Heart left ventricle (tissue), 16 donors: ENCODE measurements at regions not wholly inside any gene's neighbourhood (a gene's known extent, or its start where the extent isn't known, plus 50 kb on each side); places are given as distances from the start of the nearest gene placed in this dataset.

ENCODE experiments used
- ATAC-seq, 4 donors: fragments of 200-7000 bp; cut with Tn5 transposase; one replicate each; pipeline ENCODE4 v1.9.1; 2020 to 2022; ENCODE audit warnings: moderate library complexity in 4 of 4, mild to moderate bottlenecking in 3 of 4, moderate number of reproducible peaks in 1 of 4
- DNase-seq, 5 donors: peaks; one replicate each; pipeline ENCODE4 v3.0.0-alpha.2; 2020
- H3K27ac ChIP-seq, 12 donors: fragments of 200-600 bp; sonication (generic) in 4 of 12; one replicate each; pipeline versions ENCODE4 v1.5.0 to v1.8.0; 2016 to 2022; ENCODE audit warnings: mild to moderate bottlenecking in 2 of 12
- H3K27me3 ChIP-seq, 9 donors: fragments of 200-600 bp; sonication (generic) in 2 of 9; one replicate each; pipeline versions ENCODE4 v1.5.1 to v1.8.0; 2016 to 2022; ENCODE audit warnings: mild to moderate bottlenecking in 3 of 9
- H3K36me3 ChIP-seq, 9 donors: fragments of 200-600 bp; sonication (generic) in 2 of 9; one replicate each; pipeline versions ENCODE4 v1.5.0 to v1.8.0; 2018 to 2022; ENCODE audit warnings: mild to moderate bottlenecking in 2 of 9
- H3K4me1 ChIP-seq, 12 donors: fragments of 200-600 bp; sonication (generic) in 4 of 12; one replicate each; pipeline versions ENCODE4 v1.5.0 to v1.8.0; 2016 to 2022; ENCODE audit warnings: mild to moderate bottlenecking in 3 of 12
- H3K4me3 ChIP-seq, 12 donors: fragments of 200-600 bp; sonication (generic) in 4 of 12; one replicate each; pipeline versions ENCODE4 v1.5.0 to v1.8.0; 2017 to 2022; ENCODE audit warnings: mild to moderate bottlenecking in 9 of 12, moderate library complexity in 4 of 12
- H3K9me3 ChIP-seq, 12 donors: fragments of 200-600 bp; sonication (generic) in 4 of 12; one replicate each; pipeline versions ENCODE4 v1.5.0 to v1.8.0; 2016 to 2022; ENCODE audit warnings: mild to moderate bottlenecking in 1 of 12
- POLR2A ChIP-seq, 2 donors: fragments of 450-650 bp; IDR thresholded peaks; one replicate each; pipeline ENCODE4 v1.6.1; 2017; ENCODE audit warnings: antibody characterized with exemption in 2 of 2, mild to moderate bottlenecking in 2 of 2, moderate library complexity in 2 of 2
- WGBS, 4 donors: extraction: QIAGEN DNeasy Blood & Tissue Kit in 2 of 4; methylation state at CpG; one replicate each; pipeline versions ENCODE4 v1.1.5 to v1.1.7; 2013 to 2018; 5-methylcytosine and 5-hydroxymethylcytosine counted together
- intact Hi-C, 10 donors: fragments of 100-400 bp; cut with DNase I; formaldehyde crosslinking; loops; one replicate each; pipeline versions ENCODE4 v1.11.1 to v1.14.2; 2022
- TF ChIP-seq, protein P1 (sequence below), 12 donors: fragments of 200-600 bp; sonication (generic) in 4 of 12; IDR thresholded peaks; one replicate each; pipeline versions ENCODE4 v1.5.0 to v1.8.0; 2018 to 2022; ENCODE audit warnings: antibody characterized with exemption in 12 of 12, mild to moderate bottlenecking in 5 of 12
- donor health status: ischemic (EF 13 %, LVEDD 7.1; RV severe dilation, severe dysfunction).
- donor health status: healthy with polysubstance abuse.
- donor health status: DM: no; HTN: yes; CAD: no.
- donor health status: DM: no; HTN: no; CAD: no.
- donor health status: ischemic (EF 25% LVEDD 6.9; RV normal size, moderate dysfunction).
- donor health status: ischemic (EF 25% LVEDD 5.7; RV mildly dilated, moderate dysfunction).
- donor health status: healthy.
- donor health status: DM: yes; HTN: yes; CAD: no.
- donor health status: ischemic (EF 35%, LVEDD 5.7; RV mildly dilated, moderate dysfunction).
- donor health status: nonischemic (EF 11% LVEDD 7.7; RV severe dilation, severe dysfunction).
- donor health status: DM: yes; HTN: yes; CAD: no.
- donor health status: PGD.
- donor health status: ischemic (EF 29% LVEDD 5.4; RV normal size, mild dysfunction).
- donor health status: nonischemic (EF 23%, LVEDD 6.1; RV moderate dilation, normal function).

DNA sequence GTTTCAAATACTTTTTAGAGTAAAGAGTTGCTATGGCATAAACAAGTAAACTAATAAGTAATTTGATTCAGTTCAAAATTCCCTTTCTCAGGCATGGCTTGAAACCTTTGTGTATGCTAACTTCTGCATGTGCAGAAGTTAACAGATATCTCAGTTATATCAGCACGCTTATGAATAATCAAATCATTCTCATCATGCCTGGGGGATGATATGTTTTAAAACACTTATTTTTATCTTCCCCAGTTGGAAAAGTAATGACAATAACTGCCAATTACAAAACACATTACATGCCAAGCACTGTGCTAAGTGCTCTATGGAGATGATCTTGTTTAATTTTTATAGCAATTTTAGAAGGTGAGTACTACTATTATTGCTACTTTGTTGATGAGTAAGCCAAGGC is 146.4 kb downstream of the YIPF5 start:
- H3K4me3 ChIP-seq = no peak overlapping the region
- no peaks in the 10 kb centered on the region for H3K9me3 ChIP-seq
- H3K27me3 ChIP-seq = no peaks in the 10 kb centered on the region
- TF ChIP-seq, protein P1, sequence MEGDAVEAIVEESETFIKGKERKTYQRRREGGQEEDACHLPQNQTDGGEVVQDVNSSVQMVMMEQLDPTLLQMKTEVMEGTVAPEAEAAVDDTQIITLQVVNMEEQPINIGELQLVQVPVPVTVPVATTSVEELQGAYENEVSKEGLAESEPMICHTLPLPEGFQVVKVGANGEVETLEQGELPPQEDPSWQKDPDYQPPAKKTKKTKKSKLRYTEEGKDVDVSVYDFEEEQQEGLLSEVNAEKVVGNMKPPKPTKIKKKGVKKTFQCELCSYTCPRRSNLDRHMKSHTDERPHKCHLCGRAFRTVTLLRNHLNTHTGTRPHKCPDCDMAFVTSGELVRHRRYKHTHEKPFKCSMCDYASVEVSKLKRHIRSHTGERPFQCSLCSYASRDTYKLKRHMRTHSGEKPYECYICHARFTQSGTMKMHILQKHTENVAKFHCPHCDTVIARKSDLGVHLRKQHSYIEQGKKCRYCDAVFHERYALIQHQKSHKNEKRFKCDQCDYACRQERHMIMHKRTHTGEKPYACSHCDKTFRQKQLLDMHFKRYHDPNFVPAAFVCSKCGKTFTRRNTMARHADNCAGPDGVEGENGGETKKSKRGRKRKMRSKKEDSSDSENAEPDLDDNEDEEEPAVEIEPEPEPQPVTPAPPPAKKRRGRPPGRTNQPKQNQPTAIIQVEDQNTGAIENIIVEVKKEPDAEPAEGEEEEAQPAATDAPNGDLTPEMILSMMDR (IDR thresholded peaks at IDR 0.05) = no peak
- TF ChIP-seq POLR2A (IDR thresholded peaks at IDR 0.05) = no peak
- intact Hi-C loops = loop anchor here in 1 of 10 donors (10.0 kb wide), 1 partner anchor 111 kb away; no protein-coding TSS in a partner anchor
- no peaks in the 10 kb centered on the region for H3K36me3 ChIP-seq
- peaks cover 0 to 16% (median 0%) of the 10 kb centered on the region in 12 donors for H3K4me1 ChIP-seq
- H3K27ac ChIP-seq = no peak overlapping the region
- DNase-seq = no peak
- ATAC-seq = no peak
- 70 to 83% (median 83%) methylated on average over 1 of the region's 1 CpG for WGBS, 4 donors

DNA sequence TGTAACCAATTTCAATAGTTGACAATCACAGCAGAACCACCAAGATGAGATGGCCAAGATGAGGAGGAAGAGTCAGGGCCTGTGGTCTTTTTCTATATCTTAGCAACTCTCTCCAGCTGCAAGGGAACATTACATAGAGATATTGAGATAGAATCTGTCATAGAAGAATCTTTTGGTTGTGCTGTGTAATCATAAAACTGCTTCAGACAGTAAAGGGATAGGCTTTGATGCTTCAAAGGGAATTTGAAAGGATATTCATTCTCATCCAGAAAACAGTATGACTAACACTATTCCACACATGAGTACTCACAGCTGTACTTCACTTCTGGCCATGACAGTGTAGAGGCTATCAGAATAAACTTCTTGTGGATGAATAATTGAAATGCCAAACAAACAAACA is 145.9 kb downstream of the YIPF5 start:
- H3K4me1 ChIP-seq = peaks cover 0 to 17% (median 0%) of the 10 kb centered on the region in 12 donors
- TF ChIP-seq, protein P1 (IDR thresholded peaks at IDR 0.05) = no peak
- H3K27ac ChIP-seq = no peak overlapping the region
- no peaks in the 10 kb centered on the region for H3K27me3 ChIP-seq
- intact Hi-C loops = loop anchor here in 1 of 10 donors (10.0 kb wide), 1 partner anchor 110 kb away; no protein-coding TSS in a partner anchor
- ATAC-seq (peak in 1 of 4 donors; percentile 13), DNase-seq (no peak)
- H3K9me3 ChIP-seq = no peaks in the 10 kb centered on the region
- no peak overlapping the region for H3K4me3 ChIP-seq
- no peaks in the 10 kb centered on the region for H3K36me3 ChIP-seq

DNA sequence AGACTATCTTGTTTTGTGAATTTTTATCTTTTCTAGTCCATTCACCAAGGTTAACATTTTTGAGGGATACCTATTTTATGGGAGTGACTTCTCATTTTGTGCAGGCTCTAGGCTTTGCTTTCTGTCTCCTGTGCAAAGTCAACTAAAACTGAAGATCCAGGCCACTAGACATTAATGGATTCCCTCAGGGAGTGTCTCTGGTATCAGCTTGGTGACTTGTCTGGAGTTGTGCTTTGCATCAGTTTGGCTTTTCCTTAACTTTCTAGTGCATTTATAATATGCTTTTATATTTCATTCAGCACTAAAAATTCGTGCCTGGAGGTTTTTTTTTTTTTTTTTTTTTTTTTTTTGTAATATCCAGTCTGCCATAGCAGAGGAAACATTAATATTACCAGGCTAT is 144.2 kb downstream of the YIPF5 start:
- TF ChIP-seq, protein P1 (IDR thresholded peaks at IDR 0.05) = no peak
- no peak for TF ChIP-seq POLR2A (IDR thresholded peaks at IDR 0.05)
- WGBS, 4 donors = 38 to 76% (median 58%) methylated on average over 1 of the region's 1 CpG
- DNase-seq = no peak
- Histone ChIP-seq H3K4me3 (no peak overlapping the region), H3K27me3 (no peaks in the 10 kb centered on the region), H3K9me3 (no peaks in the 10 kb centered on the region), H3K4me1 (peaks cover 0 to 17% (median 0%) of the 10 kb centered on the region in 12 donors), H3K27ac (no peak overlapping the region), H3K36me3 (no peaks in the 10 kb centered on the region)
- no peak for ATAC-seq
- intact Hi-C loops = loop anchor here in 2 of 10 donors (5.0 to 10.0 kb wide), 2 partner anchors 109 to 111 kb away; no protein-coding TSS in a partner anchor

DNA sequence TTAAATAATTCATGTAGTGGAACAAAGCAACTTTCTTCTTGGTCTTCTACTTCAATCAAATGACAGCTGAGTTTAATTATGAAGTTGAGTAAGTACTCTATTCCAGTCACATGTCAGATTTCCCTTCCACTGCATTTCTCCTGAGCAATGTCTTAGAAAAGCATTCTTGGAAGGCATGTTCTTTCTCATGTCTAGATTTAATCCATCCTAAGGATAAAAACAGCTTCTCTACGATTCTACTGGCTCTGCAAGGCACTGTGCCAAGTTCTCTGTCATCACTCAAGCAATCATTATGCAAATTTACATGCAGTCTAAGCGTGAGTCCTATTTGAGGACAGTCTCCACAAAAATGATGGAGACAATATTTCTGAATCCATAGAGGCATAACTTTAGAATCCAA is 142.4 kb downstream of the YIPF5 start:
- WGBS, 4 donors = 7 to 11% (median 10%) methylated on average over 2 of the region's 2 CpGs
- Histone ChIP-seq H3K27me3 (no peaks in the 10 kb centered on the region), H3K9me3 (no peaks in the 10 kb centered on the region), H3K4me1 (peaks cover 0 to 26% (median 0%) of the 10 kb centered on the region in 12 donors), H3K36me3 (no peaks in the 10 kb centered on the region), H3K27ac (peak overlapping the region in 11 of 12 donors; percentile 38 to 86 (median 81)), H3K4me3 (peak overlapping the region in 7 of 12 donors; percentile 6 to 33 (median 21))
- intact Hi-C loops = loop anchor here in 2 of 10 donors (5.0 to 10.0 kb wide), 2 partner anchors 107 to 109 kb away; no protein-coding TSS in a partner anchor
- DNase-seq = peak in 4 of 5 donors; percentile 27 to 53 (median 43)
- TF ChIP-seq POLR2A (IDR thresholded peaks at IDR 0.05) = no peak
- TF ChIP-seq, protein P1 (IDR thresholded peaks at IDR 0.05) = no peak
- ATAC-seq = peak in 3 of 4 donors; percentile 33 to 66 (median 56)
